COR-L47 (cell line): ENCODE measurements at regions not wholly inside any gene's neighbourhood (a gene's known extent, or its start where the extent isn't known, plus 50 kb on each side); places are given as distances from the start of the nearest gene placed in this dataset.

ENCODE experiments used
- DNase-seq: peaks from one replicate; lab custom pipeline; 2025; lab: John Stamatoyannopoulos, UW

DNA sequence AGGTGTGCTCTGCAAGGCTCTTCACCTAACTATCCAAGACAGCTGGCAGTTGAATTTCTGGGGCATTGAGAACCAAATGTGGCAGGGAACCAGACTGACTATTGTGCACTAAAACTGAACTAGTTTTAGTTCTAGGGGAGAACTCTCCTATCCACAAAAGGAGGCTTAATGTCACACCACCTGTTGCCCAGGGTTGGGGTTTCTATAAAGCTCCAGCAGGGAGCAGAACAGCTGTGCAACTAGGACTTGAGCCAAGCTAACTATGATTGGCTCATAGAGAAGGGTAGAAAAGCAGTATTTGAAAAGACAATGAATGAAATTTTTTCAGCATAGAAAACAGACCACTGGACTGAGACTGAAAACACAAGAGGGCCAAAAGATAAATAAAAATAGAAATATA is 53.3 kb upstream of the FGGY start:
- DNase-seq: peak; percentile 14

DNA sequence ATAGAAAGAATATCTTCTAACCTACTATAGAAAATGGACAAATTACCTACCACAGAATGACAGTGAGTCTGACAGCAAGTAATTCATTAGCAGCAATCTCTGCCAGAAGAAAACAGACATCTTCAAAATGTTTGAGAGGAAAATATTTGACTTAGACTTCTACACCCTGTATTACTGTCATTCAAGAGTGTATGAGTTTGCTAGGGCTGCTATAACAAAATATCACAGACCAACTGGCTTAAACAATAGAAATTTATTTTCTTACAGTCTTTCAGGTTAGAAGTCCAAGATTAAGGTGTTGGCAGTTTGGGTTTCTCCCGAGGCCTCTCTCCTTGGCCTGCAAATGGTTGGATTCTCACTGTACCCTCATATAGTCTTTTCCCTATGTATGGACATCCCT is 52.9 kb upstream of the FGGY start:
- DNase-seq: no peak

DNA sequence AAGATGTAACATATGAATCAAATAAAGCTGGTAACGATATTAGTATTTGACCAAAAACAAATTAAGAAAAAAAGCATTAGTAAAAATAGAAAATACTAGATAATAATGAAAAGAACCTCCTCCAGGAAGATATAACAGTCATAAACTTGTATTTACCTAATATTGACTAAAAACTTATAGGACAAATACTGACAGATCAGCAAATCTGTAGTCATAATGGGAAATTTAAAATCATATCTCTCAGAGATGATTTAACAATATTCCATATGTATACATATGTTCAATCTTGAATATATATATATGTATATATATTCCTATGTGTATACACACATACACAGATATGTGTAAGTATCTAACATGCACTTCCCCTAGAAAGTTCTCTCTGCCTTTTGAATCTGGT is 52.0 kb upstream of the FGGY start:
- DNase-seq: no peak
